Body of pancreas (tissue), 4 donors: ENCODE measurements at regions not wholly inside any gene's neighbourhood (a gene's known extent, or its start where the extent isn't known, plus 50 kb on each side); places are given as distances from the start of the nearest gene placed in this dataset.

Experiments
- ATAC-seq: fragments of 150-250 bp; one replicate; pipeline ENCODE4 v1.9.1; 2016
- DNase-seq, 4 donors: peaks; one replicate each; pipeline ENCODE4 v3.0.0-alpha.2; 2019
- H3K27ac ChIP-seq, 4 donors: fragments of 200-600 bp; sonication (generic); 1 replicate in 3 of 4; 2 replicates in 1 of 4; pipeline versions ENCODE4 v1.5.1 to v1.6.1; 2016 to 2019; ENCODE audit warnings: mild to moderate bottlenecking in 1 of 4, mixed read lengths in 1 of 4, moderate library complexity in 1 of 4
- H3K27me3 ChIP-seq, 2 donors: fragments of 200-600 bp; sonication (generic); one replicate each; pipeline ENCODE4 v1.6.0; 2016; ENCODE audit warnings: mild to moderate bottlenecking in 1 of 2
- H3K36me3 ChIP-seq, 2 donors: fragments of 200-600 bp; sonication (generic); replicated peaks in 1 of 2; 2 replicates each; pipeline ENCODE4 v1.5.1; 2016; ENCODE audit warnings: low read depth in 2 of 2; ENCODE audit not compliant: insufficient read depth in 1 of 2
- H3K4me1 ChIP-seq: fragments of 200-600 bp; sonication (generic); one replicate; pipeline ENCODE4 v1.6.0; 2016
- H3K4me3 ChIP-seq, 2 donors: fragments of 200-600 bp; sonication (generic); 1 replicate in 1 of 2; 2 replicates in 1 of 2; pipeline ENCODE4 v1.5.1; 2016 to 2019
- H3K9me3 ChIP-seq, 3 donors: fragments of 200-600 bp; sonication (generic); 1 replicate in 2 of 3; 2 replicates in 1 of 3; pipeline ENCODE4 v1.5.1; 2016
- CTCF ChIP-seq, 7 experiments: fragments of 450-650 bp in 4 of 7; fragments of 200-600 bp in 3 of 7; sonication (generic) in 3 of 7; IDR thresholded peaks; one replicate each; pipeline ENCODE4 v1.5.1; 2016 to 2019; ENCODE audit warnings: antibody characterized with exemption in 7 of 7
- POLR2A ChIP-seq, 3 donors: fragments of 450-650 bp; IDR thresholded peaks; one replicate each; pipeline ENCODE4 v1.6.1; 2016; ENCODE audit warnings: antibody characterized with exemption in 3 of 3, mild to moderate bottlenecking in 2 of 3
- WGBS, 2 donors: methylation state at CpG; one replicate each; pipeline ENCODE4 v1.1.5; 2017; 5-methylcytosine and 5-hydroxymethylcytosine counted together
- intact Hi-C: fragments of 100-400 bp; cut with DNase I; formaldehyde crosslinking; loops from one replicate; pipeline ENCODE4 v1.15.1; 2023

- Histone ChIP-seq H3K9me3 (peaks cover 0 to 22% (median 0%) of the 10 kb centered on the region in 3 donors), H3K36me3 (no peaks in the 10 kb centered on the region), H3K27me3 (no peaks in the 10 kb centered on the region), H3K27ac (no peak overlapping the region), H3K4me3 (no peak overlapping the region), H3K4me1 (no peaks in the 10 kb centered on the region)
- intact Hi-C loops, result no loop called here
- no peak for TF ChIP-seq CTCF (IDR thresholded peaks at IDR 0.05)
- WGBS, 2 donors, result 24 to 39% methylated on average over 1 of the region's 1 CpG
- ATAC-seq (no peak), DNase-seq (no peak)
Observed at GRCh38 chr10:111491154-111491553, 414.3 kb downstream of the ADRA2A start.

- no peak overlapping the region for H3K4me3 ChIP-seq
- intact Hi-C loops, result no loop called here
- ATAC-seq, result no peak
- DNase-seq, result no peak
- TF ChIP-seq CTCF (IDR thresholded peaks at IDR 0.05) (no peak), POLR2A (IDR thresholded peaks at IDR 0.05) (no peak)
- H3K4me1 ChIP-seq, result no peaks in the 10 kb centered on the region
- no peaks in the 10 kb centered on the region for H3K27me3 ChIP-seq
- 71 to 86% methylated on average over 2 of the region's 2 CpGs for WGBS, 2 donors
- H3K27ac ChIP-seq, result no peak overlapping the region
- H3K36me3 ChIP-seq, result no peaks in the 10 kb centered on the region
- H3K9me3 ChIP-seq, result peaks cover 0 to 22% (median 0%) of the 10 kb centered on the region in 3 donors
Observed at GRCh38 chr10:111493024-111493625, 416.3 kb downstream of the ADRA2A start.

DNA sequence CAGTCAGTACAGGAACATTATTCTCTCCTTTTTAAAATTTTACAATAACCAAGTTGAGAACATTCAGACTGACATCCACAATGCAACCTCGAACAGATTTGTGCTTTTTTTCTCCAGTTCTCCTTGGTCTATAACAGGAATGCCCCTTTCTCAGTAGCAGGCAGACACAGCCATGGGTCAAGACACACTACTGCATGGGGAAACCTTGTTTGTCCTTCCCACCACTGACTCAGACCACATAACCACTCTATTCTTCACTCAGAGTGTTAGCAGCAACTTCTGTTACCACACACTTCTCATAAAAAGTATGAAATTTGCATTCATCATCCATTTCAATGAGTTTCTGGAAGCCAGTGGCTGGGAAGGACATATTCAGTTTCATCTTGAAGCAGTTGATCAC is 421.7 kb downstream of the ADRA2A start:
- Histone ChIP-seq H3K4me3 (no peak overlapping the region), H3K36me3 (no peaks in the 10 kb centered on the region), H3K4me1 (no peaks in the 10 kb centered on the region), H3K27me3 (no peaks in the 10 kb centered on the region), H3K27ac (no peak overlapping the region), H3K9me3 (no peaks in the 10 kb centered on the region)
- DNase-seq (no peak), ATAC-seq (no peak)
- WGBS, 2 donors, result 29 to 37% methylated on average over 1 of the region's 1 CpG
- intact Hi-C loops, result no loop called here
- TF ChIP-seq POLR2A (IDR thresholded peaks at IDR 0.05) (no peak), CTCF (IDR thresholded peaks at IDR 0.05) (no peak)

- no peaks in the 10 kb centered on the region for H3K27me3 ChIP-seq
- TF ChIP-seq POLR2A (IDR thresholded peaks at IDR 0.05) (no peak), CTCF (IDR thresholded peaks at IDR 0.05) (no peak)
- H3K36me3 ChIP-seq, result no peaks in the 10 kb centered on the region
- intact Hi-C loops, result no loop called here
- H3K9me3 ChIP-seq, result no peaks in the 10 kb centered on the region
- DNase-seq (no peak), ATAC-seq (no peak)
- H3K4me3 ChIP-seq, result no peak overlapping the region
- no peaks in the 10 kb centered on the region for H3K4me1 ChIP-seq
- no peak overlapping the region for H3K27ac ChIP-seq
Observed at GRCh38 chr10:111504376-111504775, 427.5 kb downstream of the ADRA2A start.

DNA sequence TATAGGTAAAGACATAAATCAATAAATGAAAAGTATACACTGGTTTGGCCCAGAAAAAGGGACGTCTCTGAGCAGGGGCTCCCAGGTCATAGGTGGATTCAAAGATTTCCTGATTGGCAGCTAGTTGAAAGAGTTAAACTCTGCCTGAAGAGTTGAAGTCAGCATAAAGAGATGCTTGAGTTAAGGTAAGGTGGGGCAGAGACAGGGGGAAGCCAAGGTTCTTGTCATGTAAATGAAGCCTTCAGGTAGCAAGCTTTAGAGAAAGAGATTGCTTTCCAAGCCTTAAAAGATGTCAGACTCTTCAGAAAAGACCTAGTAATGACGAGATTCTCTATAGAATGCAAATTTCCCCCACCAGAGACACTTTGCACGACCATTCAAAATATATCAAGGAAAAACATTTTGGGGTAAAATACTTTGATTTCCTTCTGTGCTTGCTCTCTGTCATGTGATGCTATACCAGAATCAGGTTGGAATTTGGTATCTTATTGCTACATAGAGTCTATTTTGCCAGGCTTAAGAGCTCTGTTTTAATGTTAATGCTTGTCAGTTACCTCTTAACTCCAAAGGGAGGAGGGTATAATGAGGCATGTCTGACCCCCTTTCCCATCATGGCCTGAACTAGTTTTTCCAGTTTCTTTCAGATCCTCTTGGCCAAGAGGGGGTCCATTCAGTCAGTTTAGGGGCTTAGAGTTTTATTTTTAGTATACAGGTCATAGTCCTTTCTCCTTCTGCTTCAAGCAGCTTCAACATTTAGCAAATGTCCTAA is 429.6 kb downstream of the ADRA2A start:
- Histone ChIP-seq H3K27ac (no peak overlapping the region), H3K9me3 (no peaks in the 10 kb centered on the region), H3K27me3 (no peaks in the 10 kb centered on the region), H3K36me3 (no peaks in the 10 kb centered on the region), H3K4me1 (no peaks in the 10 kb centered on the region), H3K4me3 (no peak overlapping the region)
- ATAC-seq (no peak), DNase-seq (no peak)
- no peak for TF ChIP-seq CTCF (IDR thresholded peaks at IDR 0.05)
- TF ChIP-seq POLR2A (IDR thresholded peaks at IDR 0.05), result no peak
- intact Hi-C loops, result no loop called here
- WGBS, 2 donors, result 26 to 30% methylated on average over 3 of the region's 3 CpGs
